Nephron (organoid): ENCODE measurements at regions not wholly inside any gene's neighbourhood (a gene's known extent, or its start where the extent isn't known, plus 50 kb on each side); places are given as distances from the start of the nearest gene placed in this dataset.

ENCODE experiments used
- H3K27ac Mint-ChIP-seq, 3 experiments: 2 replicates each; pipeline ENCODE4 v1.8.0; 2020; ENCODE audit warnings: mixed read lengths in 3 of 3, mild to moderate bottlenecking in 2 of 3, moderate library complexity in 1 of 3
- H3K27me3 Mint-ChIP-seq: 2 replicates; pipeline ENCODE4 v1.8.0; 2021; ENCODE audit warnings: low read depth, mild to moderate bottlenecking, moderate library complexity, mixed read lengths
- H3K36me3 Mint-ChIP-seq: 2 replicates; pipeline ENCODE4 v1.8.0; 2020; ENCODE audit warnings: low read depth, mixed read lengths
- H3K4me1 Mint-ChIP-seq: 2 replicates; pipeline ENCODE4 v1.8.0; 2020; ENCODE audit warnings: mixed read lengths
- H3K4me3 Mint-ChIP-seq, 3 experiments: 2 replicates each; pipeline ENCODE4 v1.8.0; 2020; ENCODE audit warnings: mild to moderate bottlenecking in 3 of 3, mixed read lengths in 3 of 3, moderate library complexity in 2 of 3
- H3K9me3 Mint-ChIP-seq: 2 replicates; pipeline ENCODE4 v1.8.0; 2020; ENCODE audit warnings: mixed read lengths
- CTCF ChIP-seq, 3 experiments: fragments of 200-600 bp; sonication (generic); IDR thresholded peaks; one replicate each; pipeline ENCODE4 v1.5.0; 2021; ENCODE audit warnings: antibody characterized with exemption in 3 of 3; ENCODE audit not compliant: unreplicated experiment in 3 of 3

- no peak for TF ChIP-seq CTCF (IDR thresholded peaks at IDR 0.05; ENCODE audit: unreplicated experiment in 3 of 3)
- Mint-ChIP-seq H3K27ac (peak overlapping the region in 1 of 3 experiments; percentile 24), H3K4me3 (no peak overlapping the region), H3K36me3 (no peaks in the 10 kb centered on the region), H3K4me1 (peaks cover 7% of the 10 kb centered on the region), H3K27me3 (no peaks in the 10 kb centered on the region), H3K9me3 (peaks cover 2% of the 10 kb centered on the region)
Observed at GRCh38 chr10:83820033-83820432, 319.3 kb upstream of the GHITM start.

- Mint-ChIP-seq H3K27me3 (no peaks in the 10 kb centered on the region), H3K9me3 (peaks cover 9% of the 10 kb centered on the region), H3K27ac (no peak overlapping the region), H3K36me3 (no peaks in the 10 kb centered on the region), H3K4me3 (no peak overlapping the region), H3K4me1 (peaks cover 7% of the 10 kb centered on the region)
- TF ChIP-seq CTCF (IDR thresholded peaks at IDR 0.05; ENCODE audit: unreplicated experiment in 3 of 3), result no peak
Observed at GRCh38 chr10:83824099-83824498, 315.2 kb upstream of the GHITM start.

- Mint-ChIP-seq H3K9me3 (peaks cover 8% of the 10 kb centered on the region), H3K27ac (no peak overlapping the region), H3K27me3 (no peaks in the 10 kb centered on the region), H3K4me1 (peaks cover 20% of the 10 kb centered on the region), H3K4me3 (no peak overlapping the region), H3K36me3 (no peaks in the 10 kb centered on the region)
- TF ChIP-seq CTCF (IDR thresholded peaks at IDR 0.05; ENCODE audit: unreplicated experiment in 3 of 3), result no peak
Observed at GRCh38 chr10:83834096-83834495, 305.2 kb upstream of the GHITM start.

- no peak for TF ChIP-seq CTCF (IDR thresholded peaks at IDR 0.05; ENCODE audit: unreplicated experiment in 3 of 3)
- Mint-ChIP-seq H3K27ac (peak overlapping the region; percentile 64 to 85 (median 75)), H3K36me3 (no peaks in the 10 kb centered on the region), H3K4me1 (peaks cover 20% of the 10 kb centered on the region), H3K27me3 (no peaks in the 10 kb centered on the region), H3K9me3 (peaks cover 3% of the 10 kb centered on the region), H3K4me3 (peak overlapping the region in 1 of 3 experiments; percentile 1)
Observed at GRCh38 chr10:83835945-83836745, 303.2 kb upstream of the GHITM start.

GRCh38 chr10:83848677-83849076 is 290.6 kb upstream of the GHITM start:
- H3K27me3 Mint-ChIP-seq, result no peaks in the 10 kb centered on the region
- TF ChIP-seq CTCF (IDR thresholded peaks at IDR 0.05; ENCODE audit: unreplicated experiment in 3 of 3), result no peak
- no peak overlapping the region for H3K27ac Mint-ChIP-seq
- H3K9me3 Mint-ChIP-seq, result peaks cover 16% of the 10 kb centered on the region
- H3K36me3 Mint-ChIP-seq, result no peaks in the 10 kb centered on the region
- no peak overlapping the region for H3K4me3 Mint-ChIP-seq
- no peaks in the 10 kb centered on the region for H3K4me1 Mint-ChIP-seq

- Mint-ChIP-seq H3K27ac (no peak overlapping the region), H3K9me3 (peaks cover 12% of the 10 kb centered on the region), H3K4me3 (no peak overlapping the region), H3K27me3 (no peaks in the 10 kb centered on the region), H3K36me3 (no peaks in the 10 kb centered on the region), H3K4me1 (no peaks in the 10 kb centered on the region)
- TF ChIP-seq CTCF (IDR thresholded peaks at IDR 0.05; ENCODE audit: unreplicated experiment in 3 of 3), result no peak
Observed at GRCh38 chr10:83849150-83849549, 290.2 kb upstream of the GHITM start.
